CD4-positive, alpha-beta T cell treated with Interleukin-4 for 1 hour (primary cell): ENCODE measurements at regions not wholly inside any gene's neighbourhood (a gene's known extent, or its start where the extent isn't known, plus 50 kb on each side); places are given as distances from the start of the nearest gene placed in this dataset.

ENCODE experiments used
- DNase-seq, 2 donors: peaks; one replicate each; pipeline ENCODE4 v3.0.0-alpha.2; 2020 to 2022

- DNase-seq, result no peak
These were observed 540.3 kb downstream of the INHBA start for GRCh38 chr7:41162612-41163011.

- no peak for DNase-seq
These were observed 541.8 kb downstream of the INHBA start for GRCh38 chr7:41161041-41161587.

- DNase-seq, result no peak
These were observed 546.6 kb downstream of the INHBA start for GRCh38 chr7:41156268-41156667.

- DNase-seq, result no peak
These were observed 549.6 kb downstream of the INHBA start for GRCh38 chr7:41153268-41153667.

- no peak for DNase-seq
These were observed 550.7 kb downstream of the INHBA start for GRCh38 chr7:41152179-41152678.

- DNase-seq, result no peak
These were observed 553.3 kb downstream of the INHBA start for GRCh38 chr7:41149576-41149975.

GRCh38 chr7:41148521-41148951 lies 554.4 kb downstream of the INHBA start:
- DNase-seq, result no peak

GRCh38 chr7:41147606-41148485 lies 555.0 kb downstream of the INHBA start:
- no peak for DNase-seq

- DNase-seq, result no peak
These were observed 556.5 kb downstream of the INHBA start for GRCh38 chr7:41146429-41146828.

GRCh38 chr7:41145656-41146055 lies 557.2 kb downstream of the INHBA start:
- no peak for DNase-seq

GRCh38 chr7:41142904-41143473 lies 559.9 kb downstream of the INHBA start:
- DNase-seq, result no peak

- no peak for DNase-seq
These were observed 563.1 kb downstream of the INHBA start for GRCh38 chr7:41139789-41140188.

- no peak for DNase-seq
These were observed 566.3 kb downstream of the INHBA start for GRCh38 chr7:41136551-41136950.

GRCh38 chr7:41135511-41135910 lies 567.4 kb downstream of the INHBA start:
- no peak for DNase-seq

- no peak for DNase-seq
These were observed 568.3 kb downstream of the INHBA start for GRCh38 chr7:41134300-41135255.

- no peak for DNase-seq
These were observed 569.1 kb downstream of the INHBA start for GRCh38 chr7:41133690-41134299.

GRCh38 chr7:41131956-41132355 lies 570.9 kb downstream of the INHBA start:
- no peak for DNase-seq

GRCh38 chr7:41130561-41131236 lies 572.2 kb downstream of the INHBA start:
- no peak for DNase-seq

GRCh38 chr7:41130086-41130485 lies 572.8 kb downstream of the INHBA start:
- DNase-seq, result no peak

- DNase-seq, result no peak
These were observed 577.5 kb downstream of the INHBA start for GRCh38 chr7:41125343-41125742.

GRCh38 chr7:41122256-41122987 lies 580.5 kb downstream of the INHBA start:
- DNase-seq, result no peak
